HepG2 (cell line): ENCODE measurements at regions not wholly inside any gene's neighbourhood (a gene's known extent, or its start where the extent isn't known, plus 50 kb on each side); places are given as distances from the start of the nearest gene placed in this dataset.

ENCODE experiments used
- HDAC6 ChIP-seq: fragments of 200-600 bp; sonication (generic); IDR thresholded peaks from 2 replicates; pipeline ENCODE4 v1.7.0; 2017; ENCODE audit warnings: mild to moderate bottlenecking, antibody characterized with exemption, low read length, low read depth
- HNRNPUL1 ChIP-seq: fragments of 200-400 bp; formaldehyde crosslinking; IDR thresholded peaks from 2 replicates; pipeline ENCODE4 v1.6.1; 2017; ENCODE audit warnings: low read depth, mild to moderate bottlenecking, low read length, moderate library complexity
- JUND ChIP-seq: sonication (generic); formaldehyde crosslinking; IDR thresholded peaks from 2 replicates; pipeline ENCODE4 v1.8.0; 2022; ENCODE audit warnings: mild to moderate bottlenecking, missing genetic modification reagents
- NBN ChIP-seq: fragments of 450-650 bp; conservative IDR thresholded peaks from 2 replicates; pipeline ENCODE4 v1.6.1; 2017
- NFKB2 ChIP-seq: sonication (generic); formaldehyde crosslinking; IDR thresholded peaks from 2 replicates; pipeline ENCODE4 v1.4.0; 2020; ENCODE audit warnings: missing genetic modification reagents, borderline replicate concordance
- POLR2A ChIP-seq, 2 experiments: IDR thresholded peaks; 2 replicates each; pipeline ENCODE4 v1.6.1; 2011; ENCODE audit warnings: low read depth in 2 of 2, low read length in 2 of 2, mild to moderate bottlenecking in 1 of 2, moderate library complexity in 1 of 2; ENCODE audit not compliant: insufficient read depth in 1 of 2
- RAD21 ChIP-seq: fragments of 450-650 bp; formaldehyde crosslinking; IDR thresholded peaks from 2 replicates; pipeline ENCODE4 v1.5.0; 2020; ENCODE audit warnings: mild to moderate bottlenecking
- TAF15 ChIP-seq: fragments of 200-400 bp; formaldehyde crosslinking; IDR thresholded peaks from one replicate; pipeline ENCODE4 v1.6.1; 2018; ENCODE audit warnings: mild to moderate bottlenecking, low read depth, low read length; ENCODE audit not compliant: poor library complexity, severe bottlenecking
- TF ChIP-seq, protein P1 (sequence below): sonication (generic); formaldehyde crosslinking; IDR thresholded peaks from 2 replicates; pipeline ENCODE4 v1.4.0; 2020; ENCODE audit warnings: low read depth, mild to moderate bottlenecking, missing genetic modification reagents

DNA sequence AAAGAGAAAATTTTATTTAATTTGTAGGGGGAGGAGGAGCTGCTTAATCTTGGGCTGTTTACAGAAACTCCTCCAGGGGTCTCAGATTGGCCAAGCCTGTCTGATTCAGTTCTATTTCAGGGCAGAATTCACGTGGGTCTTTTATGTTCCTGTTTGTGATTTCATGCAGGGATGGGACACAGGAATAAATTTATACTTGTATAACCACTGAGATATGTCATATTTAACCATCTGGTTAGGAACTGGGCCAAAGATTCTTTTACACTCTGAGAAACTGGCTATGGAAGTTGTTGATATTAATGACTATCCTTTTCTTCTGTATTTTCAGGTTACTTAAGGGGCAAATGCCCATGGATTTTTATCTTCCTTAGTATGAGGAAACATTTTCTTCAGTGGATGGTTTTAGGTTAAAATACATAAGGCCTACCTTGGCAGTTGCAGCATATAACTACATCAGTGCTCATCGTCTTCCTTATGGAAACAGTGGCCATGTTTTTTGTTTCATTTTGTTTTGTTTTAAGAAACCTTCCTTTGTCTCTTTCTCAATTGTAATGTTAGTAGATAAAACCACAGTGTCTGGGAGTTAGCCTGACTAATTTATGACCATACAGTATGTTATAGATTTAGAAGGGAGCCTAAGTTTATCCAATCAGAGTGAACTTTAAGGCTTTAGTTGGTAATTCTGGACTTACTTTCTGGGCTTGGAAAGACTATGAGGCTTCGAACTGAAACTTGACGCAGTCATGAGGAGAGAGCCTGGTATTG lies 132.4 kb upstream of the ANO3 start:
- no peak for TF ChIP-seq RAD21 (CRISPR knock-in tag)
- no peak for TF ChIP-seq POLR2A (IDR thresholded peaks at IDR 0.05; ENCODE audit: insufficient read depth in 1 of 2, low read depth in 2 of 2, low read length in 2 of 2)
- TF ChIP-seq NFKB2 (CRISPR knock-in tag): no peak
- no peak for TF ChIP-seq NBN
- TF ChIP-seq HNRNPUL1: no peak
- no peak for TF ChIP-seq JUND (CRISPR knock-in tag)
- TF ChIP-seq, protein P1, sequence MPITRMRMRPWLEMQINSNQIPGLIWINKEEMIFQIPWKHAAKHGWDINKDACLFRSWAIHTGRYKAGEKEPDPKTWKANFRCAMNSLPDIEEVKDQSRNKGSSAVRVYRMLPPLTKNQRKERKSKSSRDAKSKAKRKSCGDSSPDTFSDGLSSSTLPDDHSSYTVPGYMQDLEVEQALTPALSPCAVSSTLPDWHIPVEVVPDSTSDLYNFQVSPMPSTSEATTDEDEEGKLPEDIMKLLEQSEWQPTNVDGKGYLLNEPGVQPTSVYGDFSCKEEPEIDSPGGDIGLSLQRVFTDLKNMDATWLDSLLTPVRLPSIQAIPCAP (CRISPR knock-in tag): no peak
- TF ChIP-seq HDAC6: no peak
- no peak for TF ChIP-seq TAF15
